ENCODE measurements at regions not wholly inside any gene's neighbourhood (a gene's known extent, or its start where the extent isn't known, plus 50 kb on each side); places are given as distances from the start of the nearest gene placed in this dataset.

DNA sequence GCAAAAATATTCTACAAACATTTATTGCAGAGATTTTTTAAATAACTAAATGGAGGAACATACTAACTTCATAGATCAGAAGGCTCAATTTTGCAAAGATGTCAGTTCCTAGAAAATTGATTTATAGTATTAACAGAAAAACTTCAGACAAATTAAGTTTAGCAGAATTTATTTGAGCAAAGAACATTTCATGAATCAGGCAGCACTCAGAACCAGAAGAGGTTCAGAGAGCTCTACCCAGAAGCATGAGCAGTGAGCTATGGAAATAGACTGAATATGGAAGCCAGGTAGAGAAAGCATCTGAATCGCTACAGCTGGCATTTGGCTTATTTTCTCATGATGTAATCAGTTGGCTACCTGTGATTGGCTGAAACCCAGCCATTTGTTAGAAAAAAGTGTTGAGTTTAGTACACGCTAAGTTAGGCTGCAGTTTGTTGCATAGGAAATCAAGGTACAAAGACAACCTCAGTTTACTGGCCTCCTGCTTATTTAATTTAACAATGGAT is 174.5 kb upstream of the TAB2 start:
- TF ChIP-seq CTCF (IDR thresholded peaks at IDR 0.05) = no peak
- TF ChIP-seq POLR2A (IDR thresholded peaks at IDR 0.05) = no peak

Data from thyroid gland (tissue), 4 donors.